ENCODE measurements at regions not wholly inside any gene's neighbourhood (a gene's known extent, or its start where the extent isn't known, plus 50 kb on each side); places are given as distances from the start of the nearest gene placed in this dataset.

DNA sequence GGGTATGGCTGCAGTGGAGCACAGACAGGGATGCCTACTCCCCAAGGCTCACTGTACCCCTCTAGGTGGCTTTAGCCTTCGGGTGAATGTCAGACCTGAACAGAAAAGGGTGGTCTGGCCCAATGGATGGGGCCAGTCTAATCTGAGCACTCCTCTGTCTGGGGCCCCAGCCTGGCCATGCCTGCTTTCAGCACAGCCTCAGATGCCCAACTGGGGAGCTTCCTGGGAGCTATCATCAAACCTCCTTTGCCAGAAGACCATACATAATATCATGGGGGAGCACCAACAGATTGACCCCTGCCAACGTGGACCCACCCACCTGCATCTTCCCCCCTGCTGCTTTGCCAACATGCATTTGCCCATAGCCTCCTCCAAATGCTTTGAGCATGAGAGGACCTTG, 454.1 kb upstream of the KHDRBS2 start:
- TF ChIP-seq, protein P1, sequence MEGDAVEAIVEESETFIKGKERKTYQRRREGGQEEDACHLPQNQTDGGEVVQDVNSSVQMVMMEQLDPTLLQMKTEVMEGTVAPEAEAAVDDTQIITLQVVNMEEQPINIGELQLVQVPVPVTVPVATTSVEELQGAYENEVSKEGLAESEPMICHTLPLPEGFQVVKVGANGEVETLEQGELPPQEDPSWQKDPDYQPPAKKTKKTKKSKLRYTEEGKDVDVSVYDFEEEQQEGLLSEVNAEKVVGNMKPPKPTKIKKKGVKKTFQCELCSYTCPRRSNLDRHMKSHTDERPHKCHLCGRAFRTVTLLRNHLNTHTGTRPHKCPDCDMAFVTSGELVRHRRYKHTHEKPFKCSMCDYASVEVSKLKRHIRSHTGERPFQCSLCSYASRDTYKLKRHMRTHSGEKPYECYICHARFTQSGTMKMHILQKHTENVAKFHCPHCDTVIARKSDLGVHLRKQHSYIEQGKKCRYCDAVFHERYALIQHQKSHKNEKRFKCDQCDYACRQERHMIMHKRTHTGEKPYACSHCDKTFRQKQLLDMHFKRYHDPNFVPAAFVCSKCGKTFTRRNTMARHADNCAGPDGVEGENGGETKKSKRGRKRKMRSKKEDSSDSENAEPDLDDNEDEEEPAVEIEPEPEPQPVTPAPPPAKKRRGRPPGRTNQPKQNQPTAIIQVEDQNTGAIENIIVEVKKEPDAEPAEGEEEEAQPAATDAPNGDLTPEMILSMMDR (IDR thresholded peaks at IDR 0.05), result no peak
- TF ChIP-seq POLR2A (IDR thresholded peaks at IDR 0.05), result no peak

Data from Peyer's patch (tissue), 4 donors.